SK-N-SH (cell line): ENCODE measurements at regions not wholly inside any gene's neighbourhood (a gene's known extent, or its start where the extent isn't known, plus 50 kb on each side); places are given as distances from the start of the nearest gene placed in this dataset.

Experiments
- CTCF ChIA-PET: fragments of 300-600, 350-600 bp; formaldehyde crosslinking; extraction: SDS; loops from one replicate; lab custom pipeline; 2021; lab: Yijun Ruan, JAX
- POLR2A ChIA-PET: fragments of 350-600 bp; sonication (Branson Sonifier 250); formaldehyde crosslinking; extraction: SDS; loops from one replicate; lab custom pipeline; 2020; ENCODE audit warnings: antibody characterized with exemption, inconsistent platforms; lab: Yijun Ruan, JAX
- DNase-seq: peaks from one replicate; pipeline ENCODE4 v3.0.0; 2012
- H2AFZ ChIP-seq: fragments of 200-600 bp; sonication (generic); 2 replicates; pipeline ENCODE4 v1.8.1; 2016; ENCODE audit warnings: antibody characterized with exemption, mild to moderate bottlenecking, low read depth
- H3F3A ChIP-seq: fragments of 200-600 bp; sonication (generic); replicated peaks from 2 replicates; pipeline ENCODE3; 2016; ENCODE audit warnings: antibody characterized with exemption, mild to moderate bottlenecking; ENCODE audit not compliant: insufficient read depth
- H3K27ac ChIP-seq, 2 experiments: fragments of 200-500 bp in 1 of 2; fragments of 200-600 bp in 1 of 2; sonication (Bioruptor generic) in 1 of 2; sonication (generic), shearing (Covaris generic) in 1 of 2; 2 replicates each; pipeline versions ENCODE4 v1.5.1 to v1.6.1; 2014 to 2016; ENCODE audit warnings: low read depth in 2 of 2, inconsistent platforms in 1 of 2, low read length in 1 of 2, mild to moderate bottlenecking in 1 of 2, mixed read lengths in 1 of 2
- H3K27me3 ChIP-seq: fragments of 200-600 bp; sonication (generic), shearing (Covaris generic); 2 replicates; pipeline ENCODE4 v1.6.1; 2016; ENCODE audit warnings: mixed run types; ENCODE audit not compliant: insufficient read depth
- H3K36me3 ChIP-seq, 2 experiments: fragments of 200-500 bp in 1 of 2; fragments of 200-600 bp in 1 of 2; sonication (Bioruptor generic) in 1 of 2; sonication (generic) in 1 of 2; replicated peaks in 1 of 2; 2 replicates each; pipeline versions ENCODE3 to v1.5.1; 2014 to 2016; ENCODE audit warnings: low read length in 1 of 2, mild to moderate bottlenecking in 1 of 2; ENCODE audit not compliant: insufficient read depth in 2 of 2, control insufficient read depth in 1 of 2
- H3K4me1 ChIP-seq, 2 experiments: fragments of 200-500 bp in 1 of 2; fragments of 200-600 bp in 1 of 2; sonication (Bioruptor generic) in 1 of 2; sonication (generic), shearing (Covaris generic) in 1 of 2; 2 replicates each; pipeline versions ENCODE4 v1.5.1 to v1.6.1; 2014 to 2016; ENCODE audit warnings: low read depth in 1 of 2, low read length in 1 of 2, mixed run types in 1 of 2; ENCODE audit not compliant: insufficient read depth in 2 of 2, control insufficient read depth in 1 of 2
- H3K4me2 ChIP-seq: fragments of 200-600 bp; sonication (generic), shearing (Covaris generic); 2 replicates; pipeline ENCODE4 v1.6.1; 2017; ENCODE audit warnings: mixed run types
- H3K4me3 ChIP-seq, 2 experiments: fragments of 200-500 bp in 1 of 2; fragments of 200-600 bp in 1 of 2; sonication (Bioruptor generic) in 1 of 2; sonication (generic), shearing (Covaris generic) in 1 of 2; 2 replicates each; pipeline versions ENCODE4 v1.5.1 to v1.8.1; 2014 to 2016; ENCODE audit warnings: low read depth in 2 of 2, inconsistent platforms in 1 of 2, low read length in 1 of 2, mild to moderate bottlenecking in 1 of 2, mixed read lengths in 1 of 2, moderate library complexity in 1 of 2
- H3K79me2 ChIP-seq: fragments of 200-600 bp; sonication (generic); 2 replicates; pipeline ENCODE4 v1.8.1; 2017; ENCODE audit warnings: mild to moderate bottlenecking; ENCODE audit not compliant: insufficient read depth
- H3K9ac ChIP-seq: fragments of 200-600 bp; sonication (generic); 2 replicates; pipeline ENCODE4 v1.6.1; 2017; ENCODE audit warnings: mixed run types
- H3K9me2 ChIP-seq: fragments of 200-600 bp; sonication (generic); 2 replicates; pipeline ENCODE4 v1.6.1; 2017; ENCODE audit warnings: mixed run types
- H3K9me3 ChIP-seq: fragments of 200-600 bp; sonication (generic); 2 replicates; pipeline ENCODE4 v1.6.1; 2017; ENCODE audit warnings: mixed run types, mild to moderate bottlenecking, moderate library complexity
- H4K20me1 ChIP-seq: fragments of 200-600 bp; sonication (generic); 2 replicates; pipeline ENCODE4 v1.6.1; 2017; ENCODE audit warnings: mild to moderate bottlenecking, mixed run types; ENCODE audit not compliant: insufficient read depth
- CHD2 ChIP-seq: fragments of 150-350 bp; IDR thresholded peaks from 2 replicates; pipeline ENCODE4 v1.6.1; 2018; ENCODE audit warnings: low read length; ENCODE audit not compliant: partially characterized antibody
- EP300 ChIP-seq, 2 experiments: IDR thresholded peaks; 2 replicates each; pipeline versions ENCODE4 v1.4.0 to v1.6.1; 2012; ENCODE audit warnings: borderline replicate concordance in 1 of 2, low read depth in 1 of 2, low read length in 1 of 2
- GABPA ChIP-seq: IDR thresholded peaks from 2 replicates; pipeline ENCODE4 v1.4.0; 2012; ENCODE audit warnings: low read depth, mild to moderate bottlenecking
- IRF3 ChIP-seq: fragments of 150-350 bp; IDR thresholded peaks from 2 replicates; pipeline ENCODE4 v1.6.1; 2016; ENCODE audit warnings: mild to moderate bottlenecking, low read depth, low read length
- JUND ChIP-seq: IDR thresholded peaks from 2 replicates; pipeline ENCODE4 v1.4.0; 2012
- MEF2A ChIP-seq: IDR thresholded peaks from 2 replicates; pipeline ENCODE4 v1.4.0; 2012; ENCODE audit warnings: low read depth, borderline replicate concordance
- RAD21 ChIP-seq: IDR thresholded peaks from 2 replicates; pipeline ENCODE4 v1.6.1; 2012; ENCODE audit warnings: mild to moderate bottlenecking, low read length
- RCOR1 ChIP-seq: fragments of 150-350 bp; IDR thresholded peaks from 2 replicates; pipeline ENCODE4 v1.6.1; 2017; ENCODE audit warnings: antibody characterized with exemption, low read length
- REST ChIP-seq: IDR thresholded peaks from 2 replicates; pipeline ENCODE4 v1.6.1; 2012; ENCODE audit warnings: mild to moderate bottlenecking, low read depth, low read length, moderate library complexity
- RXRA ChIP-seq: IDR thresholded peaks from 2 replicates; pipeline ENCODE4 v1.4.0; 2012; ENCODE audit warnings: low read depth, mild to moderate bottlenecking, borderline replicate concordance
- SIN3A ChIP-seq: IDR thresholded peaks from 2 replicates; pipeline ENCODE4 v1.6.1; 2012; ENCODE audit warnings: low read depth, mild to moderate bottlenecking, low read length, moderate library complexity, borderline replicate concordance
- TCF12 ChIP-seq: IDR thresholded peaks from 2 replicates; pipeline ENCODE4 v1.4.0; 2012
- TEAD4 ChIP-seq: IDR thresholded peaks from 2 replicates; pipeline ENCODE4 v1.4.0; 2012; ENCODE audit warnings: mild to moderate bottlenecking, borderline replicate concordance; ENCODE audit not compliant: insufficient read depth
- YY1 ChIP-seq: IDR thresholded peaks from 2 replicates; pipeline ENCODE4 v1.4.0; 2012; ENCODE audit warnings: low read depth, mild to moderate bottlenecking
- WGBS: methylation state at CpG from one replicate; pipeline ENCODE4 v1.1.6; 2017; ENCODE audit warnings: low lambda C conversion rate; 5-methylcytosine and 5-hydroxymethylcytosine counted together
- TF ChIP-seq, protein P1 (sequence below): fragments of 150-350 bp; IDR thresholded peaks from 2 replicates; pipeline ENCODE4 v1.6.1; 2017; ENCODE audit warnings: antibody characterized with exemption, low read length, low read depth, borderline replicate concordance
- TF ChIP-seq, protein P2 (sequence below): IDR thresholded peaks from 2 replicates; pipeline ENCODE4 v1.4.0; 2012; ENCODE audit warnings: low read depth, borderline replicate concordance

DNA sequence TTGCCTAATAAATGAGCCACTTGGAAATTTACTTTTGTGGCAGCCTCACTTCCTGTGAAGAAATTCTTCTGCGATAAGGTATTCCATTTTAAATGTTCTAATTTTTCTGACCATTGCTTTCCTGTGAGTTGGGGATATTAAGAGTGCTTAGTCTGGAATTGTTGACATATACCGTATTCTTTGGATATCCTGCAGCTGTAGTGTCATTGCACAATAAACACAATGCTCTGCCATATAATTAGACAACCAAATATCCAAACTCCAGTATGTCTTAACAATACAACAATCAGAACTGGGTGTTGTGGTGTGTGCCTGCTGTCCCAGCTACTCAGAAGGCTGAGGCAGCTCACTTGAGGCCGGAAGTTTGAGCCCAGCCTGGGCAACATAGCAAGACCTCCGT, 99.4 kb downstream of the LUZP4 start:
- WGBS, result 52% methylated on average over 4 of the region's 4 CpGs
- DNase-seq, result no peak
- no peak overlapping the region for H3K9ac ChIP-seq
- H3F3A ChIP-seq, result no peaks in the 10 kb centered on the region
- no peaks in the 10 kb centered on the region; the same call in 1 of the 2 replicates for H3K27me3 ChIP-seq
- H3K4me3 ChIP-seq, result no peak overlapping the region
- H2AFZ ChIP-seq, result no peak overlapping the region
- no peaks in the 10 kb centered on the region for H3K36me3 ChIP-seq
- H3K9me2 ChIP-seq, result no peaks in the 10 kb centered on the region
- ChIA-PET CTCF (interaction anchor here (1.0 kb wide), 1 partner anchor 254 kb away, joined by 3 read pairs; no protein-coding TSS in a partner anchor), POLR2A (no interaction called here)
- no peaks in the 10 kb centered on the region for H3K9me3 ChIP-seq
- no peaks in the 10 kb centered on the region for H3K79me2 ChIP-seq
- H3K27ac ChIP-seq, result no peak overlapping the region
- TF ChIP-seq RXRA, result no peak
- TF ChIP-seq RCOR1, result no peak
- TF ChIP-seq JUND, result no peak
- no peak for TF ChIP-seq TCF12
- TF ChIP-seq, all 33 proteins: peak for 0
- Histone ChIP-seq H4K20me1 (no peaks in the 10 kb centered on the region), H3K4me2 (no peak overlapping the region), H3K4me1 (no peaks in the 10 kb centered on the region)

DNA sequence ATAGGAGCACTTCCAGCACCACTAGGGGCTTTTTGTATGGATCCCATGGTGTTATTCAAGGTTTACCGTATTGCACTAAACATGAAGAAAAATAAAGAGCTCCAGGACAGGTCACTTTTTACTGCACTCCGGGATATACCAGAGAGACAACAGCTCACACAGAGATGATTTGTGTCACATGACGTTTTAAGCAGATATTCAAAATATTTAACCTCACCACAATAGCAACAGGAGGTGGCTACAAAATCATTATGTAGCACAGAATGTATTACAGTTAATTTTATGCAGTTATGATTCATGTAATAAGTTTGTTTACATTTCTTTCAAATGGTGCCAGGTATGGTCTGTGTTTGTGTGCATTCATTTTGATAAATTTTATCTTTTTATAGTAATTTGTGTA, 100.6 kb downstream of the LUZP4 start:
- Histone ChIP-seq H3K4me2 (no peak overlapping the region), H3K4me3 (no peak overlapping the region), H3K27me3 (no peaks in the 10 kb centered on the region; the same call in 1 of the 2 replicates), H3K9ac (no peak overlapping the region), H2AFZ (no peak overlapping the region), H3F3A (no peaks in the 10 kb centered on the region), H3K79me2 (no peaks in the 10 kb centered on the region), H3K27ac (no peak overlapping the region), H4K20me1 (no peaks in the 10 kb centered on the region), H3K9me2 (no peaks in the 10 kb centered on the region), H3K36me3 (no peaks in the 10 kb centered on the region), H3K4me1 (no peaks in the 10 kb centered on the region), H3K9me3 (no peaks in the 10 kb centered on the region)
- TF ChIP-seq TCF12, result no peak
- CTCF ChIA-PET, result interaction anchor here (1.0 kb wide), 1 partner anchor 253 kb away, joined by 3 read pairs; no protein-coding TSS in a partner anchor
- POLR2A ChIA-PET, result no interaction called here
- WGBS, result 54% methylated on average over 3 of the region's 3 CpGs
- DNase-seq, result no peak

DNA sequence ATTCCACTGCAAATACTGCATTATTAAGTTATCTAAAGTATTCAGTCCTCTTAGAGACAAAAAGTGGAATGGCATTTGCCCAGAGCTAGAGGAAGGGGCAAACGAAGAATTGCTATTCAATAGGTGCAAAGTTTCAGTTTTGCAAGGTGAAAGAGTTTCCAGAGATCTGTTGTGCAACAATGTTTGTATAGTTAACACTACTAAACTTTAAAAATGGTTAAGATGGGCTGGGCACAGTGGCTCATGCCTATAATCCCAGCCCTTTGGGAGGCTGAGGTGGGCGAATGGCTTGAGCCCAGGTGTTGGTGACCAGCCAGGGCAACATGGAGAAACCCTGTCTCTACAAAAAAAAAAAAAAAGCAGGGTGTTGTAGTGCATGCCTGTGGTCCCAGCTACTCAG, 102.5 kb downstream of the LUZP4 start:
- Histone ChIP-seq H3K4me3 (no peak overlapping the region), H3K27ac (no peak overlapping the region), H3K27me3 (no peaks in the 10 kb centered on the region; the same call in 1 of the 2 replicates), H3K9me3 (no peaks in the 10 kb centered on the region), H3K9me2 (no peaks in the 10 kb centered on the region), H4K20me1 (no peaks in the 10 kb centered on the region), H3F3A (no peaks in the 10 kb centered on the region), H3K79me2 (no peaks in the 10 kb centered on the region), H2AFZ (no peak overlapping the region), H3K9ac (no peak overlapping the region), H3K36me3 (no peaks in the 10 kb centered on the region), H3K4me1 (no peaks in the 10 kb centered on the region), H3K4me2 (no peak overlapping the region)
- CTCF ChIA-PET, result no interaction called here
- POLR2A ChIA-PET, result no interaction called here
- DNase-seq, result no peak
- WGBS, result 53% methylated on average over 2 of the region's 2 CpGs
- TF ChIP-seq, protein P1, sequence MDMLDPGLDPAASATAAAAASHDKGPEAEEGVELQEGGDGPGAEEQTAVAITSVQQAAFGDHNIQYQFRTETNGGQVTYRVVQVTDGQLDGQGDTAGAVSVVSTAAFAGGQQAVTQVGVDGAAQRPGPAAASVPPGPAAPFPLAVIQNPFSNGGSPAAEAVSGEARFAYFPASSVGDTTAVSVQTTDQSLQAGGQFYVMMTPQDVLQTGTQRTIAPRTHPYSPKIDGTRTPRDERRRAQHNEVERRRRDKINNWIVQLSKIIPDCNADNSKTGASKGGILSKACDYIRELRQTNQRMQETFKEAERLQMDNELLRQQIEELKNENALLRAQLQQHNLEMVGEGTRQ, result no peak
- TF ChIP-seq RAD21, result no peak
- no peak for TF ChIP-seq MEF2A
- TF ChIP-seq SIN3A, result no peak
- no peak for TF ChIP-seq IRF3
- no peak for TF ChIP-seq REST
- no peak for TF ChIP-seq CHD2
- no peak for TF ChIP-seq EP300 (IDR thresholded peaks at IDR 0.05; ENCODE audit: borderline replicate concordance in 1 of 2, low read depth in 1 of 2, low read length in 1 of 2)
- no peak for TF ChIP-seq TEAD4
- TF ChIP-seq RXRA, result no peak
- TF ChIP-seq, protein P2, sequence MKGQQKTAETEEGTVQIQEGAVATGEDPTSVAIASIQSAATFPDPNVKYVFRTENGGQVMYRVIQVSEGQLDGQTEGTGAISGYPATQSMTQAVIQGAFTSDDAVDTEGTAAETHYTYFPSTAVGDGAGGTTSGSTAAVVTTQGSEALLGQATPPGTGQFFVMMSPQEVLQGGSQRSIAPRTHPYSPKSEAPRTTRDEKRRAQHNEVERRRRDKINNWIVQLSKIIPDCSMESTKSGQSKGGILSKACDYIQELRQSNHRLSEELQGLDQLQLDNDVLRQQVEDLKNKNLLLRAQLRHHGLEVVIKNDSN, result no peak
- no peak for TF ChIP-seq GABPA
- TF ChIP-seq YY1, result no peak
